Stomach (tissue), 4 donors: ENCODE measurements at regions not wholly inside any gene's neighbourhood (a gene's known extent, or its start where the extent isn't known, plus 50 kb on each side); places are given as distances from the start of the nearest gene placed in this dataset.

Experiments used
- POLR2A ChIP-seq, 4 donors: fragments of 450-650 bp; IDR thresholded peaks; one replicate each; pipeline ENCODE4 v1.6.1; 2016; ENCODE audit warnings: antibody characterized with exemption in 4 of 4, control low read depth in 2 of 4, mild to moderate bottlenecking in 1 of 4, moderate library complexity in 1 of 4
- POLR2AphosphoS5 ChIP-seq, 3 donors: sonication (generic); formaldehyde crosslinking; IDR thresholded peaks; one replicate each; pipeline ENCODE4 v1.6.1; 2016; ENCODE audit warnings: antibody characterized with exemption in 3 of 3
- TF ChIP-seq, protein P1 (sequence below), 7 experiments: fragments of 450-650 bp in 4 of 7; fragments of 200-600 bp in 3 of 7; sonication (generic) in 3 of 7; IDR thresholded peaks; one replicate each; pipeline ENCODE4 v1.5.1; 2016 to 2019; ENCODE audit warnings: antibody characterized with exemption in 7 of 7, control low read depth in 2 of 7, mild to moderate bottlenecking in 1 of 7

DNA sequence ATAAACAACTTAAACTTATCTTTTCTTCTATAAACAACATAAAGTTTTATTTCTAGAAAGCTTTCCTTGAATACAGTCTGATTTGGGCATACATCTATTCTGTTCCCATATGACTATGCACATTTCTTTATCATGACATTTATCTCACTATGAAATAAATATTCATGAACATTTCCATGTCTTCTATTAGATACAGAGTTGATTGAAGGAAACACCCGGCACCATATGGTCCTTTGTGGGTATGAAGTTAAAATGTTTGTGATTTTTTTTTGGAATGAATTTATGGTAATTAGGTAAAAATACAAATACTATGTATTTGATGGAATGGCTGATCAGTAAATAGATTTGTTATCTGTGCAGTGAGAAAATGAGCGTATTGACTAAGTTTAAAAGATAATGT lies 1209.8 kb upstream of the ACO1 start:
- TF ChIP-seq POLR2AphosphoS5 (IDR thresholded peaks at IDR 0.05) (no peak), POLR2A (IDR thresholded peaks at IDR 0.05) (no peak)
- TF ChIP-seq, protein P1, sequence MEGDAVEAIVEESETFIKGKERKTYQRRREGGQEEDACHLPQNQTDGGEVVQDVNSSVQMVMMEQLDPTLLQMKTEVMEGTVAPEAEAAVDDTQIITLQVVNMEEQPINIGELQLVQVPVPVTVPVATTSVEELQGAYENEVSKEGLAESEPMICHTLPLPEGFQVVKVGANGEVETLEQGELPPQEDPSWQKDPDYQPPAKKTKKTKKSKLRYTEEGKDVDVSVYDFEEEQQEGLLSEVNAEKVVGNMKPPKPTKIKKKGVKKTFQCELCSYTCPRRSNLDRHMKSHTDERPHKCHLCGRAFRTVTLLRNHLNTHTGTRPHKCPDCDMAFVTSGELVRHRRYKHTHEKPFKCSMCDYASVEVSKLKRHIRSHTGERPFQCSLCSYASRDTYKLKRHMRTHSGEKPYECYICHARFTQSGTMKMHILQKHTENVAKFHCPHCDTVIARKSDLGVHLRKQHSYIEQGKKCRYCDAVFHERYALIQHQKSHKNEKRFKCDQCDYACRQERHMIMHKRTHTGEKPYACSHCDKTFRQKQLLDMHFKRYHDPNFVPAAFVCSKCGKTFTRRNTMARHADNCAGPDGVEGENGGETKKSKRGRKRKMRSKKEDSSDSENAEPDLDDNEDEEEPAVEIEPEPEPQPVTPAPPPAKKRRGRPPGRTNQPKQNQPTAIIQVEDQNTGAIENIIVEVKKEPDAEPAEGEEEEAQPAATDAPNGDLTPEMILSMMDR (IDR thresholded peaks at IDR 0.05): no peak
